Motor neuron (in vitro differentiated cells): ENCODE measurements at regions not wholly inside any gene's neighbourhood (a gene's known extent, or its start where the extent isn't known, plus 50 kb on each side); places are given as distances from the start of the nearest gene placed in this dataset.
A peak's percentile ranks its signal among the peaks of the same experiment; 100 is the strongest.

ENCODE experiments used
- ATAC-seq, 8 experiments: fragments of 200-7000 bp; cut with Tn5 transposase; replicated peaks in 6 of 8; 2 replicates each; pipeline ENCODE4 v1.8.0; 2021; ENCODE audit warnings: mild to moderate bottlenecking in 8 of 8, moderate library complexity in 8 of 8
- H3K27ac ChIP-seq, 2 donors: fragments of 250-450 bp; sonication (Bioruptor Pico); 2 replicates each; pipeline ENCODE4 v1.9.0; 2021; ENCODE audit warnings: antibody characterized with exemption in 2 of 2, mild to moderate bottlenecking in 2 of 2, moderate library complexity in 1 of 2
- H3K4me1 ChIP-seq, 2 donors: fragments of 250-450 bp; sonication (Bioruptor Pico); replicated peaks in 1 of 2; 2 replicates each; pipeline ENCODE4 v1.6.1; 2021; ENCODE audit warnings: antibody characterized with exemption in 2 of 2, mild to moderate bottlenecking in 2 of 2, moderate library complexity in 1 of 2
- H3K4me3 ChIP-seq, 5 donors: fragments of 250-450 bp; sonication (Bioruptor Pico); 2 replicates each; pipeline ENCODE4 v1.9.0; 2021; ENCODE audit warnings: antibody characterized with exemption in 5 of 5, mild to moderate bottlenecking in 5 of 5, moderate library complexity in 4 of 5
- WGBS, 10 experiments: fragments of 450-650 bp; shearing (Covaris generic); methylation state at CpG; one replicate each; pipeline ENCODE4 v1.0.0; 2022; 5-methylcytosine and 5-hydroxymethylcytosine counted together
- in situ Hi-C, 9 experiments: fragments of 400-800 bp; cut with MboI; loops; one replicate each; pipeline ENCODE4 v1.15.0; 2021; ENCODE audit warnings: low sequenced_read_pairs in 9 of 9, low pct_unique_long_range_greater_than_20kb in 2 of 9; ENCODE audit not compliant: unreplicated experiment in 9 of 9

DNA sequence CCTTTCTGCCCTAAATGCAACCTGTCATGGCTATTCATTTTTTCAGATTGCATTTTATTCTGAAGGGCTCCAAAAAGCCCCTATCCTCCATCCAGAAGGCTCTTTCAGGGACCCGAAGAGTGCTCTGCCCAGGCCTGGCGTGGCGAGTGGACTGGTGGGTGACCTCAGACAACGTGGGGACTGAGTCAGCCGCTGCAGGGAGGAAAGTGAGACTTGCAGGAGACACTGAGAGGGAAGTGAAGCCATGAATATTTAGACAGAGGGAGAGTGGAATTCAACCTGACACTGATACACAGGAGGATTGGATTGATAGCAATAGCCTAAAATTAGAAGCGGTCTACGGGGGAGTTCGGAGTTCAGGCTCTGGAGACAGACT lies 63.6 kb upstream of the SIX2 start:
- Histone ChIP-seq H3K4me3 (no peak overlapping the region), H3K4me1 (peaks cover 32 to 37% of the 10 kb centered on the region in 2 donors), H3K27ac (no peak overlapping the region)
- WGBS, 10 experiments: 58 to 100% (median 91%) methylated on average over 3 to 8 of the region's 8 CpGs; no CpG with 5 or more reads in 1 of the 10 experiments
- peak in 1 of 8 experiments; percentile 16 for ATAC-seq
- in situ Hi-C loops: no loop called here

DNA sequence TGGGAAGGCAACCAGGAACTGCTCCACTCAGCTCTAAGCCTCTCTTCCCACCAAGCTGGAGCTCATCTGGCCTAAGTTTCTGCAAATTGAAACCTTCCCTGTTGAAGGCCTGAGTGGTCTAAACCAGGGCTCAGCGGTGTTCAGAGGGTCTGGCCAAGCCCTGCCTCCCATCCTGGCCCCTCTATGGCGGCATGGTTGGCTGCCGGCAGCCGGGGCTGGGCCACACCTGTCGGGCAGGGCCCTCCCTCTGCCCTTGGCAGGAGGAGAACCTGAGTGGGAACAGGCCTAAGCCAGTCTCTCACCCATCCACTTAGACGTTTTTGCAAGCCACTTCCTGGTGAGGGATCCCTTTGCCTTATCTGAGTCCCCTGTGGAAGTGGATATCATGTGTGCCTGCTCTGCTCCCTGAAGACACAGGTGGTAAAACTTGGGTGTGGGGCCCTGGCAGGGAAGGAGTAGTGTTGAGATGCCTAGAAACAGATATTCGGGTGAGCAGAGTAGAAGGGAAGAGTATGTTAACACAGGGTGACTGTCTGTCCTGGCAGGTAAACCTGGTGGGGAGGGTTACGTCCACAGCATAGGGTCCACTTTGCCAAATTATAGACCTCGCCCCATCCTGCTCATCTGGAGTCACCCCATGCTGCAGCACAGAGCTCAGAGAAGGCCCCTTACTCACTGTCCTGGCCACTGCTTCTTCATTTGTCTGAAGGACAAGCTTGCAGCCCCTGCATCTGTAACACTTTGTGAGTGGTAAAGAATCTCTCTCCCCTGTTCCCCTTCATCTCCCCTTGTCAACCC lies 63.0 kb upstream of the SIX2 start:
- H3K4me1 ChIP-seq: peaks cover 32 to 38% of the 10 kb centered on the region in 2 donors
- H3K27ac ChIP-seq: no peak overlapping the region
- no peak for ATAC-seq
- no peak overlapping the region for H3K4me3 ChIP-seq
- 87 to 100% (median 100%) methylated on average over 1 to 4 of the region's 9 CpGs; no CpG with 5 or more reads in 5 of the 10 experiments for WGBS, 10 experiments
- in situ Hi-C loops: no loop called here

DNA sequence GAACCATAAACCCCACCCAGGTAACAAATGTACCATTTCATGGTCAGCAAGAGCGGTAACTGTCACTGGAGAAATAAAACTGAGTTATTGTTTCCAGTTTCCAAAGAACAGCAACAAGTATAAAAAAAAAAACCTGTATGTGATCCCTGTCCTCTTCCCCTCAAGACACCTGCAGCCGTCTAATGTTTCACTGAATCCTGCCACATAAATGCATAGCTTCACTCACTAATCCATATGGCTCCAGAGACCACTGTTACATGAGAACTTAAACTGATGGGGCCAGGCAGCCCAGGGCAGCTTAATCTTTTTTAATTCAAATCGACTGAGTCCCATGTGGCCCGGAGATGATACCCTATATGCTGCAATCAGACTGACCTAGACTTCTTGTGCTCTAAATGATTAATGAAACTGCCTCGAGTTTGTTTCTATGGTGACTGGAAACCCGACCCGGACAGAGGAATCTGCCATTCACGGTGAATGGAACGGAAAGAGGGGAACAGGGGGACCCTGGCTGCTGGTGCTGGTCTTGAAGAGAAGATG lies 60.9 kb upstream of the SIX2 start:
- Histone ChIP-seq H3K4me1 (peaks cover 31 to 32% of the 10 kb centered on the region in 2 donors), H3K4me3 (no peak overlapping the region), H3K27ac (no peak overlapping the region)
- in situ Hi-C loops: no loop called here
- peak in 6 of 8 experiments; percentile 34 to 88 (median 83) for ATAC-seq
- 8 to 83% (median 30%) methylated on average over 1 to 8 of the region's 9 CpGs; no CpG with 5 or more reads in 2 of the 10 experiments for WGBS, 10 experiments

DNA sequence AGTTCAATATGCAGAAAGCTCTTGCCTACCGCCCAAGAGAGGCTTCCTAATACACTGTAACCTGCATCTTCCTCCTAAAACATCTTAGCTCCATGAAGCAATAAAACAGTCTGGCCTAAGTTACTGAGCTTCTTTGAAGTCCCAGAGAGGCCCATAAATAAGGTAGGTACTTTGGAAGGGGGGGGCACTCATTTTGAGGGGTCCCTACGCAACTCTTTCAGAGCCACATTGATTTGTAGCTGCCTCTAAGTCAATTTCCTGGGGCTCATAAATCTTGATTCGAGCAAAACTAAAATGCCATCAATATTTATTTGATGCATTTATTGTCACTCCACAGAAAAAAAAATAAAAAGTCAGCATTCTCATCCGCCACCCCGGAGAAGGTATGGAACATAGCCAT lies 60.4 kb upstream of the SIX2 start:
- no peak overlapping the region for H3K27ac ChIP-seq
- in situ Hi-C loops: no loop called here
- 71 to 92% (median 83%) methylated on average over 2 to 5 of the region's 5 CpGs; no CpG with 5 or more reads in 5 of the 10 experiments for WGBS, 10 experiments
- no peak for ATAC-seq
- no peak overlapping the region for H3K4me3 ChIP-seq
- H3K4me1 ChIP-seq: peaks cover 26 to 32% of the 10 kb centered on the region in 2 donors

DNA sequence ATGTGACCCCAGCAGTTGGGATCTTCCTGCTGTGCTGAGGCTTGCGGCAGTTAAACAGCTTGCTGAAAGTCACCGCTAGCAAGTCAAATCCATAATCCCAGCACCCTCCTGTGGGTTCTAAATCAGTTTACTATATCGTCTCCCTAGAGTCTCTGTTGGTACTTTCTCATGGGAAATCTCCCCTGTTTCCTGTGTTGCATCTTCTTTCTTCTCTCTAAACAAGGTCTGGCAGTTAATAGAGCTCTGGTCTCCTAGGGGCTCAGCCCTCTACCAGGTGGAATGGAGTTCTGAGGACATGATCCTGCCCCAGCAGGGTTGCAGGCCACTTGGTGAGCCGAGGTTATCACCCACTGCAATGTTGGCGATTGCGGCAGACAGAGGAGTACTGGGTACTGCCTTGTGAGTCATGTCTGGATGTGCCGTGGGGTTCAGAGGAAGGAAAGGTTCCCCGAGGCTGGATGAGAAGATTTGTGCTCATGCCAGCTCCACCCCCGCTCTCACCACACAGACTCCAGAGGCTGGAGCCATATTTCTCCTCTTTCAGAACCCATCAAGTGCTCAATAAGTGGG lies 59.4 kb upstream of the SIX2 start:
- peaks cover 25 to 32% of the 10 kb centered on the region in 2 donors for H3K4me1 ChIP-seq
- no peak overlapping the region for H3K27ac ChIP-seq
- peak in 1 of 8 experiments; percentile 26 for ATAC-seq
- H3K4me3 ChIP-seq: no peak overlapping the region
- 46 to 91% (median 83%) methylated on average over 1 to 6 of the region's 9 CpGs; no CpG with 5 or more reads in 2 of the 10 experiments for WGBS, 10 experiments
- in situ Hi-C loops: no loop called here

DNA sequence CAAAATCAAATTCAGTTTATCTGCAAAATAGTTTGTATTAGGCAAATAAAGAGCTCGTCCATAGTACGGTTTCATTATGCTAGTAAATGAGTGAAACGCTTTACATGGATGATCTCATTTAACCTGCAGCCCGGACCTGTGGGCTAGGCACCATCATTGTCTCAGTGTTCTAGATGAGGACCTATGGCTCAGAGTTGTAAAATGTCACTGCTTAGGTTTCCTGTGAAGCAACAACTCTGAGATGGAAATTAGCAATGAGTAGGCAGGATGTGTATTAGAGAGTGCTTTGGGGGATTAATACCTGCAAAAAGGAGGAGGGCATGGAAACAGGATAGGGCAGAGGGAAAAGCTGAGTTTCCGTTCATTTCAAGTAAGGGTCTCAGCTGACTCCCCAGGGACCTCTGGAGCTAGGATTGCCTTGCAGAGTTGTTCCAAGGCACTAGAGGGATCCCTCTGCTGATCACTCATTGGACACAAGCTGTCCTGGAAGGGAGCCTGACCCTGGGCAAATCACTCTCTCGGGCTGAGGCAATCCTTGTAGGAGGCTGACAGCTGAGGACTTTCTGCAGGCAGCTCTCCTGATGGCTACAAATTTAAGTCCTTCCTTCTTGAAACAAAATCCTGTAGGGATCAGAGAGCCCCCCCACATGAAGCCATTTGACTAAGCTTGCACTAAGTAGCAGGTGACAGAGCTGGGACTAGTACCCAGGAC lies 58.8 kb upstream of the SIX2 start:
- ATAC-seq: peak in 7 of 8 experiments; percentile 33 to 92 (median 80)
- in situ Hi-C loops: no loop called here
- Histone ChIP-seq H3K4me1 (peaks cover 25 to 32% of the 10 kb centered on the region in 2 donors), H3K4me3 (no peak overlapping the region), H3K27ac (no peak overlapping the region)
- WGBS, 10 experiments: 49 to 100% (median 86%) methylated on average over 2 to 5 of the region's 6 CpGs; no CpG with 5 or more reads in 1 of the 10 experiments
